ENCODE measurements at regions not wholly inside any gene's neighbourhood (a gene's known extent, or its start where the extent isn't known, plus 50 kb on each side); places are given as distances from the start of the nearest gene placed in this dataset.

- DNase-seq (ENCODE audit: low read depth) = no peak
Observed at GRCh38 chr2:21281791-21282514, 158.2 kb downstream of the TDRD15 start.

GRCh38 chr2:21282515-21282898 lies 158.7 kb downstream of the TDRD15 start:
- no peak for DNase-seq (ENCODE audit: low read depth)

- no peak for DNase-seq (ENCODE audit: low read depth)
Observed at GRCh38 chr2:21288299-21288698, 164.5 kb downstream of the TDRD15 start.

GRCh38 chr2:21288739-21289520 lies 165.2 kb downstream of the TDRD15 start:
- no peak for DNase-seq (ENCODE audit: low read depth)

GRCh38 chr2:21289551-21289950 lies 165.8 kb downstream of the TDRD15 start:
- DNase-seq (ENCODE audit: low read depth) = no peak

- no peak for DNase-seq (ENCODE audit: low read depth)
Observed at GRCh38 chr2:21289989-21290388, 166.2 kb downstream of the TDRD15 start.

- DNase-seq (ENCODE audit: low read depth) = no peak
Observed at GRCh38 chr2:21291426-21291825, 167.7 kb downstream of the TDRD15 start.

GRCh38 chr2:21294446-21294845 lies 170.7 kb downstream of the TDRD15 start:
- no peak for DNase-seq (ENCODE audit: low read depth)

GRCh38 chr2:21299411-21299810 lies 175.6 kb downstream of the TDRD15 start:
- DNase-seq (ENCODE audit: low read depth) = no peak

- no peak for DNase-seq (ENCODE audit: low read depth)
Observed at GRCh38 chr2:21301871-21302455, 178.2 kb downstream of the TDRD15 start.

GRCh38 chr2:21303876-21304275 lies 180.1 kb downstream of the TDRD15 start:
- DNase-seq (ENCODE audit: low read depth) = no peak

- no peak for DNase-seq (ENCODE audit: low read depth)
Observed at GRCh38 chr2:21305581-21305980, 181.8 kb downstream of the TDRD15 start.

GRCh38 chr2:21306235-21306634 lies 182.5 kb downstream of the TDRD15 start:
- DNase-seq (ENCODE audit: low read depth) = no peak

GRCh38 chr2:21307037-21307436 lies 183.3 kb downstream of the TDRD15 start:
- no peak for DNase-seq (ENCODE audit: low read depth)

- DNase-seq (ENCODE audit: low read depth) = no peak
Observed at GRCh38 chr2:21310493-21310892, 186.7 kb downstream of the TDRD15 start.

- DNase-seq (ENCODE audit: low read depth) = no peak
Observed at GRCh38 chr2:21314322-21314835, 190.6 kb downstream of the TDRD15 start.

- DNase-seq (ENCODE audit: low read depth) = no peak
Observed at GRCh38 chr2:21317131-21317530, 193.4 kb downstream of the TDRD15 start.

- DNase-seq (ENCODE audit: low read depth) = no peak
Observed at GRCh38 chr2:21318263-21318662, 194.5 kb downstream of the TDRD15 start.

GRCh38 chr2:21326152-21326551 lies 202.4 kb downstream of the TDRD15 start:
- no peak for DNase-seq (ENCODE audit: low read depth)

GRCh38 chr2:21328177-21328576 lies 204.4 kb downstream of the TDRD15 start:
- DNase-seq (ENCODE audit: low read depth) = no peak

GRCh38 chr2:21330786-21331391 lies 207.1 kb downstream of the TDRD15 start:
- DNase-seq (ENCODE audit: low read depth) = no peak

GRCh38 chr2:21331625-21332370 lies 208.0 kb downstream of the TDRD15 start:
- no peak for DNase-seq (ENCODE audit: low read depth)
